Ovary (tissue), 3 donors: ENCODE measurements at regions not wholly inside any gene's neighbourhood (a gene's known extent, or its start where the extent isn't known, plus 50 kb on each side); places are given as distances from the start of the nearest gene placed in this dataset.

Experiments
- EP300 ChIP-seq: sonication (generic); formaldehyde crosslinking; IDR thresholded peaks from one replicate; pipeline ENCODE4 v1.6.1; 2017; ENCODE audit warnings: antibody characterized with exemption
- POLR2A ChIP-seq: fragments of 450-650 bp; IDR thresholded peaks from one replicate; pipeline ENCODE4 v1.6.1; 2017; ENCODE audit warnings: antibody characterized with exemption, mild to moderate bottlenecking, moderate library complexity
- TF ChIP-seq, protein P1 (sequence below), 3 donors: fragments of 450-650 bp in 2 of 3; fragments of 200-600 bp in 1 of 3; IDR thresholded peaks; one replicate each; pipeline versions ENCODE4 v1.5.1 to v1.8.0; 2016 to 2022; ENCODE audit warnings: antibody characterized with exemption in 3 of 3, mild to moderate bottlenecking in 1 of 3
- donor health status: DM: no; HTN: no; CAD: no.

DNA sequence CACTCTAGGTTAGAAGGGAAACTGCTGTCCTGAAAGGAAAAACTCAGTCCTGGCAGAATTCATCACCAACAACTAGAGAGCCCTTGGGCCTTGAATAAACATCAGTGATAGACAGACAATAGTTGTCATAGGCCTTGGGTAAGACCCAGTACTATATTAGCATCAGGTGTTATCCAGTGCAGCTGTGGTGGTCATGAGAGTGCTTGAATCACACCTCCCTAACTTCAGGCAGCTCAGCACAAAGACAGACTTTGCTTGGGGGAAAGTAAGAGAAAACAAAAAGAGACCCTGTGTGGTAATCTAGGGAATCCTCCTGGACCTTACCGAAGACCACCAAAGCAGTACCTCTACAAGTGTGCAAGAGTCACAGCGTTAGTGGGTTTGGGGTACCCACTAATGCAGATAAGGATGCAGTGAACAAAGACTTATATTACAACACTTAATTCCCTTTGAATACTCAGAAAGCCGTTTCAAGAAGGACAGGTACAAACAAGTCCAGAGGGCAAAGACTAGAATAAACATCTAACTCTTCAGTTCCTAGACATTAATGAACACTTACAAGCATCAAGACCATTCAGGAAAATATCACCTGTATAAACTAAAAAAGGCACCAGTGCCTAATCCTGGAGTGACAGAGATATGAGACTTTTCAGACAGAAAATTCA, 332.3 kb upstream of the EPHA3 start:
- TF ChIP-seq, protein P1, sequence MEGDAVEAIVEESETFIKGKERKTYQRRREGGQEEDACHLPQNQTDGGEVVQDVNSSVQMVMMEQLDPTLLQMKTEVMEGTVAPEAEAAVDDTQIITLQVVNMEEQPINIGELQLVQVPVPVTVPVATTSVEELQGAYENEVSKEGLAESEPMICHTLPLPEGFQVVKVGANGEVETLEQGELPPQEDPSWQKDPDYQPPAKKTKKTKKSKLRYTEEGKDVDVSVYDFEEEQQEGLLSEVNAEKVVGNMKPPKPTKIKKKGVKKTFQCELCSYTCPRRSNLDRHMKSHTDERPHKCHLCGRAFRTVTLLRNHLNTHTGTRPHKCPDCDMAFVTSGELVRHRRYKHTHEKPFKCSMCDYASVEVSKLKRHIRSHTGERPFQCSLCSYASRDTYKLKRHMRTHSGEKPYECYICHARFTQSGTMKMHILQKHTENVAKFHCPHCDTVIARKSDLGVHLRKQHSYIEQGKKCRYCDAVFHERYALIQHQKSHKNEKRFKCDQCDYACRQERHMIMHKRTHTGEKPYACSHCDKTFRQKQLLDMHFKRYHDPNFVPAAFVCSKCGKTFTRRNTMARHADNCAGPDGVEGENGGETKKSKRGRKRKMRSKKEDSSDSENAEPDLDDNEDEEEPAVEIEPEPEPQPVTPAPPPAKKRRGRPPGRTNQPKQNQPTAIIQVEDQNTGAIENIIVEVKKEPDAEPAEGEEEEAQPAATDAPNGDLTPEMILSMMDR (IDR thresholded peaks at IDR 0.05) = no peak
- TF ChIP-seq POLR2A (no peak), EP300 (no peak)
